GM19240 (cell line): ENCODE measurements at regions not wholly inside any gene's neighbourhood (a gene's known extent, or its start where the extent isn't known, plus 50 kb on each side); places are given as distances from the start of the nearest gene placed in this dataset.

Experiments
- DNase-seq: peaks from one replicate; pipeline ENCODE4 v3.0.0; 2011; ENCODE audit warnings: low spot score; ENCODE audit not compliant: insufficient read length

DNA sequence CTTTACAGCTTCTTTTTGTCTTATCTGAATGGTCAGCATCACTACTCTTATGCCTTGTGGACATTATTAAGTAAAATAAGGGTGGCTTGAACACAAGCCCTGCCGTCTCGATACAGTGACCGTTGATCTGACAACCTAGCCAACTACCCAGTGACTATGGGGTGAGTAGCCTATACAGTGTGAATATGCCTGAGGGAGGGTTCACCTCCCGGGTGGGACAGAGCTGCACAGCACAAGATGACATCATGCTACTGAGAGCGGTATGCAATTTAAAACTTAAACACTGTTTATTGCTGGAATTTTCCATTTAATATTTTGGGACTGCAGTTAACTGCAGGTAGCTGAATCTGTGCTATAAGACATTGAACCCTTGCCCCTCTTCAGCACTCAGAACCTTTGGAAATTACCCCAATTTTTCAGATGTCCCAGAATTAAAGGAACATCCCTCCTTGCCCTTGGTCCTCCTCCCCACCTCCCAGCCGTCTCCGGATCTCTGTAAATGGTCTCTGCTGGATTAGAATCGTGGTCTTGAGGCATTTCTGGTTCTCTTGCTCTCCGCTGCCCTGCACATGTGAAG is 618.5 kb downstream of the PTPRU start:
- no peak for DNase-seq

DNA sequence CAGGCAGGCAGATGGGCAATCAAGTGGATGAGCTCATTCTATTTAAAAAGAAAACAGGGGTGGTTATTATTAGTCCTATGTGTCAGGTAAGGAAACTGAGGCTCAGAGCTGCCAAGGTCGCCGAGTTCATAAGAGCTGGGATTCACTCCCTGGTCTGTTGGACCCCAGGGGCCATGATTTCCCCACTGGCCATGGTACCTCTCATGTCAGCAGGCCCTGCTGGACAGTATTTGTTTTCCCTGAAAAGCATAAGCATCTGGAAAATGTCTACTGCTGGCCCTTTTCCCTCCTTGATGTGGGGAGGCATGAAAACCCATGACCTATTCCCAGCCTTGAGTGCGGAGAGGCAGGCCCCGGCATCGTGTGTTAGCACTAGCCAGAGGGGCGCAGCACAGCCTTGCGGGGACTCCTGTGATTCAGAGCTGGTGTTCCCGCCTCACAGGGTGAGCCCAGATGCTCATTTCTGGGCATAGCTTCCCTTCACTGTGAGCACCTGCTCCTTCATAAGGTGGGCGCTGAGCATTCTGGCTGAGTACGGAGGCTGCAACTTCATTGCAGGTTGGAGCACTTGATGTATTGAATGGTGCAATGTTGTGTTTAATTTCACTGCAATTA is 617.5 kb downstream of the PTPRU start:
- no peak for DNase-seq

GRCh38 chr1:29852248-29852647 is 615.9 kb downstream of the PTPRU start:
- DNase-seq: no peak

GRCh38 chr1:29851691-29852090 is 615.4 kb downstream of the PTPRU start:
- DNase-seq: no peak

- no peak for DNase-seq
Measured at GRCh38 chr1:29849991-29850757, 613.9 kb downstream of the PTPRU start.

GRCh38 chr1:29849038-29849750 is 612.9 kb downstream of the PTPRU start:
- DNase-seq: peak; percentile 28

DNA sequence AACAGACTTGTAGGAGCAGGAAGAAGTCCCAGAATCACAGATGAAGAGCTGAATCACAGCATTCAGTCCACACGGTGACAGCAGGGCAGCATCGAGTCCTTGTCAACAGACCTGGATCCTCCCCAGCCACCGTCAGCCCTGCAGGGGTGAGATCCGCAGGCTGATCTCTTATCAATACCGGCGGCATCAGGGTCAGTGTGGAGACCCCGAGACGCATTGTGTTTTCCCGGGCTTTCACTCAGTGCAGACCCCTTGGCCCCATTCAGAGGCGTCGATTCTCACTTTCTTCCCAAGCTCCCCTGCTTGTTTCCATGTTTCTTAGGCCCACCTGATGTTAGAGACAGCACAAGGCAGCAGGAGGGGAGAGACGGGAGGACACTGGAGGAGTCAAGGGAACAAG is 609.6 kb downstream of the PTPRU start:
- DNase-seq: no peak

DNA sequence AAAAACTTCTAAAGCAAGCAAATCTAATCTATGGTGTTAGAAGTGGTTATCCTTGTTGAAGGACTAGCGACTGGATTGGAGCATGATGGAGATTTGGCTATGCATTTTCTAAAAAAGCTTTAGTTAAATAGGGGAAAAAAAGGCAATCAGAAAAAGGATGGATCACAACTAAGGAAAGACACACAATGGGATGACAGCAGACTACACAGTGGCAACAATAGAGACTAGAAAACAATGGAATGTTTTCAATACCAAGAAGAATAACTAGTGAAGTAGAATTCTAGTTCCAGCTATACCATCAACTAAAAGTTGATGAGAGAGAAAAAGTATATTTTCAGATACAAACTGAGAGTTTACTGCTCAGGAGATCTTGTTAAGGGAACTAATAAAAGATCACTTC is 605.8 kb downstream of the PTPRU start:
- DNase-seq: no peak

- no peak for DNase-seq
Measured at GRCh38 chr1:29839726-29840125, 603.4 kb downstream of the PTPRU start.

GRCh38 chr1:29838738-29839320 is 602.5 kb downstream of the PTPRU start:
- no peak for DNase-seq

GRCh38 chr1:29836651-29837646 is 600.6 kb downstream of the PTPRU start:
- DNase-seq: no peak

DNA sequence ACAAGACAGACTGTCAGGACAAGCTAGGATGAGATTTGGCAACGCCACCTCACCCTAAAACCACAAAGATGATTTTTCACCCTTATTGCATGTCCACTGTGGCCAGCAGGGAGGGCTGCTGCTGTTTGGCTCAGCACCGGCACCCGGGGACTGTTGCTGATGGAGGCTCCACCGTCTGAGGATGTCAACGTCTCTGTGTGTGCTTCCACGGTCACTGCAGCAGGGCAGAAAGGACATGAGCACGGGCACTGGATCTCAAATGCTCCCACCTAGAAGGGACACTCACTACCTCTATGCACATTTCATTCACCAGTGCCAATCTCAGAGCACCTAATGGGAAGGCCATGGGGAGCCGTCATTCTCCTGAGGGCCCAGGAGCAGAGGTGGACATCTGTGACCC is 599.6 kb downstream of the PTPRU start:
- DNase-seq: no peak

GRCh38 chr1:29835406-29835805 is 599.1 kb downstream of the PTPRU start:
- no peak for DNase-seq

- no peak for DNase-seq
Measured at GRCh38 chr1:29833581-29833980, 597.3 kb downstream of the PTPRU start.

GRCh38 chr1:29832936-29833335 is 596.6 kb downstream of the PTPRU start:
- DNase-seq: no peak

DNA sequence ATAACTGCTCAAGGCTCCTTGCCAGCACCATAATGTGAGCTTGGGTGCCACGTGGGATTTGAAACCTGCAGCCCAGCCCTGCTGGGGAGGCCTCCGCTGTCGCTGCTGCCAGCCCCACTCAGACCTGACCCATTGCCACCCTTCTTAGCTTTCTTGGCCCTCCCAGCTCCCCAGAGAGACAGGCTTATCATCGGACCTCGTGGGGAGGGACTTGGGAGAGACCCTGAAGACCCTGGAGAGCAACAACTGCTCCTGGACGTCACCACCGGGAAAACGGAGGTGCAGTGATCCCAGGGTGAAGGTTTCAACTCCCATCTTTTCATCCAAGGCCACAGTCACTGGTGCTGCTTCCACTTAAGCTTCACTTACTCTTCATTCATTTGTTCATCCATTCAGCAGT is 596.1 kb downstream of the PTPRU start:
- DNase-seq: no peak

DNA sequence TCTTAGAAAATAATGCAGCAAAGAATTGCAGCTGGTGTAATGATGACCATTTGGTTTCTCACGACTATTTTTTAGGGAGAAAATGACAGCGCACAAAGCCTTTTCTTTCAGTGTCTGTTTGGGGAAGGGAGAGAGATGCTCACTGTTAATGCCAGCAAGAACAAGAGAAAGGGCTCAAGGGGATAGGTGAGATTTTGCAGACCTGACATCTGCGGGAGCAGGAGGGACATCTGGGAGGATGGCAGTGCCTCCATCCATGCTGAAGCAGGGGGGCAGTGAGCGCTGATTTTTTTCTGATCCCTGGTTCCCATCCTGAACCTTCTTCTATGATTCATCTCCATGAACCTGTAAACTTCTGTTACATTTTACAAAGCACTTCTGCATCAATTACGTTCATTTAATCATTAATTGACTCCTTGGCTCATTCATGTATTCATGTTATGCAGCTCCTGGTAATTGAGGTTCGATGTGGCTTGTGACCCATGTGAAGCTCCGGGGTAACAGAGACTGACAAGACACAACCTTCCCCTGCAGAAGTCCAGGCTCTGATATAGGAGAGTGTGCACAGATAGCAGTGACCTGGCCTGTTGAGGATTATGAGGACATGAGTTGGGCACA is 595.3 kb downstream of the PTPRU start:
- DNase-seq: no peak

DNA sequence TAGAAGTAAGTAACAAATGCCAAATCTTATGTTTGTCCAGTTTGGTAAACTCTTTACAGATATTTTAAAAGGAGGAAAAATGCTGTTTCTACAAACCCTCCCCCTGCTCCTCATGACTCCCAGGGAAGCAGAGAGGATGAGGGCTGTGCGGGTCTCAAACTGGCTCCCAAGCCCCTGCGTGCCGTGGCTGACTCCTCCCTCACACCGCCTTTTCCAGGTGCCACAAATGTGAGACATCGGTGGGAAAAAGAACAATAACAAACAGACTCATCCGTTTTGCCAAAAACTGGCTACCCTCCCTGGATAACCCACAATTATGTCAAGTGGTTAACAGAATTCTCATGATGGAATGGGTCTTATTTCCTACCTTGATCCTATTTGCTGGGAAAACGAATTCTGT is 594.6 kb downstream of the PTPRU start:
- no peak for DNase-seq

- no peak for DNase-seq
Measured at GRCh38 chr1:29830383-29830782, 594.1 kb downstream of the PTPRU start.
